Kidney (tissue), 13 donors: ENCODE measurements at regions not wholly inside any gene's neighbourhood (a gene's known extent, or its start where the extent isn't known, plus 50 kb on each side); places are given as distances from the start of the nearest gene placed in this dataset.
"Not testable (repeated sequence)": the region's sequence is repeated elsewhere in the genome, so short reads cannot be mapped to it uniquely, and the experiment has no call there.

Experiments
- DNase-seq, 5 donors: peaks; one replicate each; pipeline ENCODE4 v3.0.0-alpha.2; 2013 to 2020
- FAIRE-seq: peaks from 2 replicates; lab custom pipeline; 2012; peaks lifted over from hg19 to GRCh38; lab: Jason Lieb, UNC
- H3K27ac ChIP-seq, 2 donors: one replicate each; pipeline ENCODE4 v1.7.0; 2013; ENCODE audit warnings: low read depth in 2 of 2, low read length in 2 of 2, inconsistent platforms in 1 of 2
- H3K27me3 ChIP-seq: one replicate; pipeline ENCODE4 v1.7.1; 2013; ENCODE audit warnings: low read length, inconsistent platforms; ENCODE audit not compliant: control insufficient read depth, insufficient read depth
- H3K36me3 ChIP-seq, 3 donors: one replicate each; pipeline versions ENCODE4 v1.7.0 to v1.7.1; 2013; ENCODE audit warnings: low read length in 3 of 3, control low read depth in 1 of 3, inconsistent platforms in 1 of 3; ENCODE audit not compliant: insufficient read depth in 3 of 3, control insufficient read depth in 2 of 3
- H3K4me1 ChIP-seq, 3 donors: one replicate each; pipeline versions ENCODE4 v1.7.0 to v1.7.1; 2013; ENCODE audit warnings: low read length in 3 of 3, inconsistent platforms in 1 of 3, low read depth in 1 of 3; ENCODE audit not compliant: control insufficient read depth in 2 of 3, insufficient read depth in 2 of 3
- H3K4me3 ChIP-seq, 3 donors: one replicate each; pipeline versions ENCODE4 v1.7.0 to v1.8.1; 2013; ENCODE audit warnings: low read length in 3 of 3, control low read depth in 1 of 3, inconsistent platforms in 1 of 3
- H3K9ac ChIP-seq, 3 donors: one replicate each; pipeline versions ENCODE4 v1.7.0 to v1.7.1; 2013; ENCODE audit warnings: low read length in 3 of 3, control low read depth in 1 of 3, inconsistent platforms in 1 of 3
- H3K9me3 ChIP-seq, 3 donors: one replicate each; pipeline versions ENCODE4 v1.7.0 to v1.7.1; 2013; ENCODE audit warnings: low read length in 3 of 3, control low read depth in 1 of 3, inconsistent platforms in 1 of 3; ENCODE audit not compliant: control insufficient read depth in 2 of 3, insufficient read depth in 1 of 3
- intact Hi-C: fragments of 100-400 bp; cut with DNase I; formaldehyde crosslinking; loops from one replicate; pipeline ENCODE4 v1.11.1; 2022
- TF ChIP-seq, protein P1 (sequence below): IDR thresholded peaks from 3 replicates; pipeline ENCODE4 v1.5.1; 2012; ENCODE audit warnings: mild to moderate bottlenecking, moderate library complexity, borderline replicate concordance; ENCODE audit not compliant: insufficient read depth; ENCODE audit errors: extremely low read depth
- donor health status: control.
- donor health status: control.
- donor health status: control.
- donor health status: control.
- donor health status: control.
- donor health status: DM: yes; HTN: yes; CAD: no.
- donor health status: Normal renal cell carcinoma (clear cell type).

GRCh38 chr12:60210756-60211155, 614.9 kb downstream of the SLC16A7 start:
- H3K27me3 ChIP-seq: no peaks in the 10 kb centered on the region
- H3K4me3 ChIP-seq: no peak overlapping the region
- H3K9me3 ChIP-seq: no peaks in the 10 kb centered on the region
- no peak overlapping the region for H3K27ac ChIP-seq
- no peak for DNase-seq
- intact Hi-C loops: no loop called here
- TF ChIP-seq, protein P1, sequence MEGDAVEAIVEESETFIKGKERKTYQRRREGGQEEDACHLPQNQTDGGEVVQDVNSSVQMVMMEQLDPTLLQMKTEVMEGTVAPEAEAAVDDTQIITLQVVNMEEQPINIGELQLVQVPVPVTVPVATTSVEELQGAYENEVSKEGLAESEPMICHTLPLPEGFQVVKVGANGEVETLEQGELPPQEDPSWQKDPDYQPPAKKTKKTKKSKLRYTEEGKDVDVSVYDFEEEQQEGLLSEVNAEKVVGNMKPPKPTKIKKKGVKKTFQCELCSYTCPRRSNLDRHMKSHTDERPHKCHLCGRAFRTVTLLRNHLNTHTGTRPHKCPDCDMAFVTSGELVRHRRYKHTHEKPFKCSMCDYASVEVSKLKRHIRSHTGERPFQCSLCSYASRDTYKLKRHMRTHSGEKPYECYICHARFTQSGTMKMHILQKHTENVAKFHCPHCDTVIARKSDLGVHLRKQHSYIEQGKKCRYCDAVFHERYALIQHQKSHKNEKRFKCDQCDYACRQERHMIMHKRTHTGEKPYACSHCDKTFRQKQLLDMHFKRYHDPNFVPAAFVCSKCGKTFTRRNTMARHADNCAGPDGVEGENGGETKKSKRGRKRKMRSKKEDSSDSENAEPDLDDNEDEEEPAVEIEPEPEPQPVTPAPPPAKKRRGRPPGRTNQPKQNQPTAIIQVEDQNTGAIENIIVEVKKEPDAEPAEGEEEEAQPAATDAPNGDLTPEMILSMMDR: no peak
- no peaks in the 10 kb centered on the region for H3K4me1 ChIP-seq
- H3K9ac ChIP-seq: no peak overlapping the region
- no peaks in the 10 kb centered on the region for H3K36me3 ChIP-seq
- no peak for FAIRE-seq

DNA sequence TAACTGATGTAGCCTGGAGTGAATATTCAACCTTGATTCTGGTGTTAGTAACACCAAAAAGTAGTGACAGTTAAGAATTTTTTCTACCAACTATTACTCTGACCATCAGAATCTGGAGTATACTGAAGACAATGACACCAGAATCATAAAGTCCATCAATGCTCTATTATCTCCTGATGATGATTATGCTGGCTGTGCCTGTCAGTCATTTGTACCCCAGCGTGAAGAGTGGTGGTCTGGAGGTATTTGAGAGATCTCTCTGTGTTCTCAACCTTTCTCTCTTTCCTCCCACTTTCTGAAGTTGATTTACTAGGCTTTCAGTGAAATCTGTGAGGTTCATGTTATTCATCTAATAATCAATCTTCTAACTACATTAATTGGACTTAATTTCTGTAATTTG, 615.4 kb downstream of the SLC16A7 start:
- Histone ChIP-seq H3K27ac (no peak overlapping the region), H3K9me3 (no peaks in the 10 kb centered on the region), H3K4me1 (no peaks in the 10 kb centered on the region), H3K36me3 (no peaks in the 10 kb centered on the region), H3K4me3 (no peak overlapping the region), H3K27me3 (no peaks in the 10 kb centered on the region), H3K9ac (no peak overlapping the region)
- DNase-seq: no peak
- FAIRE-seq: no peak
- intact Hi-C loops: no loop called here
- TF ChIP-seq, protein P1: no peak

- Histone ChIP-seq H3K27me3 (no peaks in the 10 kb centered on the region), H3K27ac (no peak overlapping the region), H3K4me1 (no peaks in the 10 kb centered on the region), H3K4me3 (no peak overlapping the region), H3K9ac (no peak overlapping the region), H3K9me3 (no peaks in the 10 kb centered on the region), H3K36me3 (no peaks in the 10 kb centered on the region)
- FAIRE-seq: no peak
- no peak for DNase-seq
- intact Hi-C loops: no loop called here
- TF ChIP-seq, protein P1: no peak
These were observed 616.6 kb downstream of the SLC16A7 start for GRCh38 chr12:60212159-60213000.

DNA sequence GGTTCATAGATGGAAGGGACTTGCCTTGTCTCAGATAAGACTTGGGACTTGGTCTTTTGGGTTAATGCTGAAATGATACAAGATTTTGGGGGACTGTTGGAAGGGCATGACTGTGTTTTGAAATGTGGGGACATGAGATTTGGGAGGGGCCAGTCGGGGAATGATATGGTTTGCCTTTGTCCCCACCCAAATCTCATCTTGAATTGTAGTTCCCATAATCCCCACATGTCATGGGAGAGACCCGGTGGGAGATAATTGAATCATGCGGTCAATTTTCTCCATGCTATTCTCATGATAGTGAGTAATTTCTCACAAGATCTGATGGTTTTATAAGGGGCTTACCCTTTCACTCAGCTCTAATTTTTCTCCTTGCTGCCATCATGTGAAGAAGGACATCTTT, 617.4 kb downstream of the SLC16A7 start:
- H3K27me3 ChIP-seq, H3K27ac ChIP-seq, intact Hi-C loops, H3K4me3 ChIP-seq, H3K9ac ChIP-seq, H3K36me3 ChIP-seq, DNase-seq, H3K4me1 ChIP-seq, H3K9me3 ChIP-seq, FAIRE-seq: not testable (repeated sequence)
